ENCODE measurements at regions not wholly inside any gene's neighbourhood (a gene's known extent, or its start where the extent isn't known, plus 50 kb on each side); places are given as distances from the start of the nearest gene placed in this dataset.

DNA sequence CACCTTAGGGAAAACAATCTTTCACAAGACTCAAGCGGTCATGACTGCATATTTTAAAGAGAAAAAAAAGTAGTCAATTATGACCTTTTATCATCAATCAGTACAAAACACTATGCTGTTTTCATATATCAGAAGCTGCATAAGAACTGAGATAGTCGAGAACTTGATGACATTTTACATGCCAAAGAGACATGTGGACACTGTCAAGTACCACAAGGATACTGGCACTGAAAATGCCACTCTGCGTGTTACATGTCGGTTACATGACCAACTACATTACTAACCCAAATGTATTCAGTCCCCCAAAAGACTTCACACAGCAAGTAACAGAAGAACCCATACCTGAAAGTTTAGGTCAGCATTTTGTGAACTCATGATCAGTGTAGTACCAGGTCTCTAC is 975.0 kb upstream of the ADGRL4 start:
- H3K4me1 ChIP-seq (ENCODE audit: insufficient read depth, low read length, severe bottlenecking), result no peaks in the 10 kb centered on the region
- H3K9me3 ChIP-seq (ENCODE audit: low read length), result no peaks in the 10 kb centered on the region
- no peaks in the 10 kb centered on the region for H4K20me1 ChIP-seq (ENCODE audit: insufficient read depth, low read length)
- no peaks in the 10 kb centered on the region for H3F3A ChIP-seq (ENCODE audit: insufficient read depth, low read length)
- no peak overlapping the region for H3K4me2 ChIP-seq (ENCODE audit: low read length)
- H3K9ac ChIP-seq (ENCODE audit: low read length), result no peak overlapping the region
- no peak overlapping the region for H3K27ac ChIP-seq (ENCODE audit: low read depth, low read length, poor library complexity, severe bottlenecking)
- H3K36me3 ChIP-seq (ENCODE audit: insufficient read depth, low read length), result no peaks in the 10 kb centered on the region
- H2AFZ ChIP-seq (ENCODE audit: low read length), result no peak overlapping the region
- H3K9me2 ChIP-seq (ENCODE audit: low read depth, low read length), result no peaks in the 10 kb centered on the region
- no peak for TF ChIP-seq EZH2 (IDR thresholded peaks at IDR 0.05; ENCODE audit: borderline replicate concordance, low read length)
- TF ChIP-seq, protein P1, sequence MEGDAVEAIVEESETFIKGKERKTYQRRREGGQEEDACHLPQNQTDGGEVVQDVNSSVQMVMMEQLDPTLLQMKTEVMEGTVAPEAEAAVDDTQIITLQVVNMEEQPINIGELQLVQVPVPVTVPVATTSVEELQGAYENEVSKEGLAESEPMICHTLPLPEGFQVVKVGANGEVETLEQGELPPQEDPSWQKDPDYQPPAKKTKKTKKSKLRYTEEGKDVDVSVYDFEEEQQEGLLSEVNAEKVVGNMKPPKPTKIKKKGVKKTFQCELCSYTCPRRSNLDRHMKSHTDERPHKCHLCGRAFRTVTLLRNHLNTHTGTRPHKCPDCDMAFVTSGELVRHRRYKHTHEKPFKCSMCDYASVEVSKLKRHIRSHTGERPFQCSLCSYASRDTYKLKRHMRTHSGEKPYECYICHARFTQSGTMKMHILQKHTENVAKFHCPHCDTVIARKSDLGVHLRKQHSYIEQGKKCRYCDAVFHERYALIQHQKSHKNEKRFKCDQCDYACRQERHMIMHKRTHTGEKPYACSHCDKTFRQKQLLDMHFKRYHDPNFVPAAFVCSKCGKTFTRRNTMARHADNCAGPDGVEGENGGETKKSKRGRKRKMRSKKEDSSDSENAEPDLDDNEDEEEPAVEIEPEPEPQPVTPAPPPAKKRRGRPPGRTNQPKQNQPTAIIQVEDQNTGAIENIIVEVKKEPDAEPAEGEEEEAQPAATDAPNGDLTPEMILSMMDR (IDR thresholded peaks at IDR 0.05; ENCODE audit: low read length), result no peak
- H3K79me2 ChIP-seq (ENCODE audit: insufficient read depth, low read length), result no peaks in the 10 kb centered on the region
- H3K27me3 ChIP-seq (ENCODE audit: insufficient read depth, low read length), result no peaks in the 10 kb centered on the region
- no peak overlapping the region for H3K4me3 ChIP-seq (ENCODE audit: low read depth, low read length, poor library complexity, severe bottlenecking)

DNA sequence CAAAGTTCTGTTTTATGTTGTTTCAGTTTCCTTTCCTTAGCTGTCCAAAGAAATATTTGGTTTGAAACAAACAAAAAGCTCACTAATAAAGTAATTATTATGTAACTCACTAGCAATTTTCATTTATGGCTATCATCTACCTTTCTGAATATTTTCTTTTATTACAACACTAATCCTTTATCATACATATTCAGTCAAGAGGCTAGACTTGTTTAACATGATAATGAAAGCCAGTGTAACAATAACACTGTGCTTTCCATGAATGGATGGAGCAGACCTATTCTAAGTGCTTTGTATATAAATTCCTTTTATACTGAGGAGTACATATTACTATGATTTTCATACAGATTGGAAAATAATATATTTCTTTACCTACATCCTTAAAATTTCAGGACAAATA is 972.8 kb upstream of the ADGRL4 start:
- H3K79me2 ChIP-seq (ENCODE audit: insufficient read depth, low read length), result no peaks in the 10 kb centered on the region
- H4K20me1 ChIP-seq (ENCODE audit: insufficient read depth, low read length), result no peaks in the 10 kb centered on the region
- TF ChIP-seq, protein P1 (IDR thresholded peaks at IDR 0.05; ENCODE audit: low read length), result no peak
- no peak for TF ChIP-seq EZH2 (IDR thresholded peaks at IDR 0.05; ENCODE audit: borderline replicate concordance, low read length)
- H3K9me2 ChIP-seq (ENCODE audit: low read depth, low read length), result no peaks in the 10 kb centered on the region
- H3K4me2 ChIP-seq (ENCODE audit: low read length), result no peak overlapping the region
- no peaks in the 10 kb centered on the region for H3K4me1 ChIP-seq (ENCODE audit: insufficient read depth, low read length, severe bottlenecking)
- no peaks in the 10 kb centered on the region for H3F3A ChIP-seq (ENCODE audit: insufficient read depth, low read length)
- H3K27me3 ChIP-seq (ENCODE audit: insufficient read depth, low read length), result no peaks in the 10 kb centered on the region
- no peaks in the 10 kb centered on the region for H3K9me3 ChIP-seq (ENCODE audit: low read length)
- no peak overlapping the region for H2AFZ ChIP-seq (ENCODE audit: low read length)
- H3K27ac ChIP-seq (ENCODE audit: low read depth, low read length, poor library complexity, severe bottlenecking), result no peak overlapping the region
- no peak overlapping the region for H3K4me3 ChIP-seq (ENCODE audit: low read depth, low read length, poor library complexity, severe bottlenecking)
- no peaks in the 10 kb centered on the region for H3K36me3 ChIP-seq (ENCODE audit: insufficient read depth, low read length)
- no peak overlapping the region for H3K9ac ChIP-seq (ENCODE audit: low read length)

DNA sequence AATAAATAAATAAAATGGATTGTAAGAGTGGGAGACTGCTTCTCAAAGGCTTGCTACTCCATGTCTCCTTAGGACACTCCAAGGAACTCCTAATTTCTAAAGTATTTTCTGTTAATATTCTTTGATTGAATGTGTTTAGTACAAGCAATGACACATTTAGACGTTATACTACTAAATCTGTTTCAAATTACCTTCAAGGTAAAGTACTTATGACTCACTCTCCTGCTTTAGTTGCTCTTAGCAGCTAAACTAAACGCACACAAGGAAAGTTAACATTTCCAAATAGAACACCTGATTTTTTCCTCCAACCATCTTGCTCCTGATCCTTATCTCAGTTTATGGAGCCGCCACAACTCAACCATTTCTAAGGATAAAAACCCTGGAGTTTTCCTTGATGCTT is 969.8 kb upstream of the ADGRL4 start:
- Histone ChIP-seq H3K9me3 (ENCODE audit: low read length) (no peaks in the 10 kb centered on the region), H3K4me2 (ENCODE audit: low read length) (no peak overlapping the region), H3K36me3 (ENCODE audit: insufficient read depth, low read length) (no peaks in the 10 kb centered on the region), H3K27ac (ENCODE audit: low read depth, low read length, poor library complexity, severe bottlenecking) (no peak overlapping the region), H3K4me1 (ENCODE audit: insufficient read depth, low read length, severe bottlenecking) (no peaks in the 10 kb centered on the region), H3K9ac (ENCODE audit: low read length) (no peak overlapping the region), H3F3A (ENCODE audit: insufficient read depth, low read length) (no peaks in the 10 kb centered on the region), H3K4me3 (ENCODE audit: low read depth, low read length, poor library complexity, severe bottlenecking) (no peak overlapping the region), H2AFZ (ENCODE audit: low read length) (no peak overlapping the region), H4K20me1 (ENCODE audit: insufficient read depth, low read length) (no peaks in the 10 kb centered on the region), H3K9me2 (ENCODE audit: low read depth, low read length) (no peaks in the 10 kb centered on the region), H3K27me3 (ENCODE audit: insufficient read depth, low read length) (no peaks in the 10 kb centered on the region), H3K79me2 (ENCODE audit: insufficient read depth, low read length) (no peaks in the 10 kb centered on the region)
- TF ChIP-seq EZH2 (IDR thresholded peaks at IDR 0.05; ENCODE audit: borderline replicate concordance, low read length), result no peak
- TF ChIP-seq, protein P1 (IDR thresholded peaks at IDR 0.05; ENCODE audit: low read length), result no peak
